MM.1S (cell line): ENCODE measurements at regions not wholly inside any gene's neighbourhood (a gene's known extent, or its start where the extent isn't known, plus 50 kb on each side); places are given as distances from the start of the nearest gene placed in this dataset.

Experiments used
- EZH2 ChIP-seq: fragments of 300-600 bp; sonication (generic); optimal IDR thresholded peaks from 2 replicates; pipeline ENCODE3; 2017; ENCODE audit warnings: low read depth, mild to moderate bottlenecking, antibody characterized with exemption, low read length, mixed read lengths
- EZH2phosphoT487 ChIP-seq: fragments of 300-600 bp; sonication (generic); IDR thresholded peaks from 2 replicates; pipeline ENCODE4 v1.6.1; 2018; ENCODE audit warnings: antibody characterized with exemption, low read length
- TF ChIP-seq, protein P1 (sequence below): fragments of 300-600 bp; sonication (generic); IDR thresholded peaks from 2 replicates; pipeline ENCODE4 v1.5.1; 2016; ENCODE audit warnings: antibody characterized with exemption, low read length, mixed read lengths

- TF ChIP-seq, protein P1, sequence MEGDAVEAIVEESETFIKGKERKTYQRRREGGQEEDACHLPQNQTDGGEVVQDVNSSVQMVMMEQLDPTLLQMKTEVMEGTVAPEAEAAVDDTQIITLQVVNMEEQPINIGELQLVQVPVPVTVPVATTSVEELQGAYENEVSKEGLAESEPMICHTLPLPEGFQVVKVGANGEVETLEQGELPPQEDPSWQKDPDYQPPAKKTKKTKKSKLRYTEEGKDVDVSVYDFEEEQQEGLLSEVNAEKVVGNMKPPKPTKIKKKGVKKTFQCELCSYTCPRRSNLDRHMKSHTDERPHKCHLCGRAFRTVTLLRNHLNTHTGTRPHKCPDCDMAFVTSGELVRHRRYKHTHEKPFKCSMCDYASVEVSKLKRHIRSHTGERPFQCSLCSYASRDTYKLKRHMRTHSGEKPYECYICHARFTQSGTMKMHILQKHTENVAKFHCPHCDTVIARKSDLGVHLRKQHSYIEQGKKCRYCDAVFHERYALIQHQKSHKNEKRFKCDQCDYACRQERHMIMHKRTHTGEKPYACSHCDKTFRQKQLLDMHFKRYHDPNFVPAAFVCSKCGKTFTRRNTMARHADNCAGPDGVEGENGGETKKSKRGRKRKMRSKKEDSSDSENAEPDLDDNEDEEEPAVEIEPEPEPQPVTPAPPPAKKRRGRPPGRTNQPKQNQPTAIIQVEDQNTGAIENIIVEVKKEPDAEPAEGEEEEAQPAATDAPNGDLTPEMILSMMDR: no peak
- TF ChIP-seq EZH2 (no peak), EZH2phosphoT487 (no peak)
These were observed 78.7 kb downstream of the VCX3A start for GRCh38 chrX:6456196-6456595.
